Frontal cortex (tissue), 3 donors: ENCODE measurements at regions not wholly inside any gene's neighbourhood (a gene's known extent, or its start where the extent isn't known, plus 50 kb on each side); places are given as distances from the start of the nearest gene placed in this dataset.

Source experiments
- DNase-seq, 2 donors: peaks; one replicate each; pipeline ENCODE4 v3.0.0; 2012; ENCODE audit warnings: low spot score in 2 of 2
- FAIRE-seq: peaks from 2 replicates; lab custom pipeline; 2012; peaks lifted over from hg19 to GRCh38; lab: Jason Lieb, UNC
- donor health status: control.
- donor health status: control.
- donor health status: control.

- FAIRE-seq = no peak
These were observed 94.6 kb upstream of the COL8A1 start for GRCh38 chr3:99543796-99544195.

GRCh38 chr3:99542767-99543518, 95.5 kb upstream of the COL8A1 start:
- no peak for FAIRE-seq
- DNase-seq = no peak

More at GRCh38 chr3:99543796-99544195, 94.6 kb upstream of the COL8A1 start:
- no peak for DNase-seq

- DNase-seq (no peak), FAIRE-seq (no peak)
These were observed 97.2 kb upstream of the COL8A1 start for GRCh38 chr3:99541181-99541580.

- no peak for FAIRE-seq
These were observed 101.0 kb upstream of the COL8A1 start for GRCh38 chr3:99537416-99537815.

GRCh38 chr3:99536555-99537314, 101.7 kb upstream of the COL8A1 start:
- FAIRE-seq (no peak), DNase-seq (no peak)

More at GRCh38 chr3:99537416-99537815, 101.0 kb upstream of the COL8A1 start:
- no peak for DNase-seq

GRCh38 chr3:99534951-99535704, 103.3 kb upstream of the COL8A1 start:
- DNase-seq (no peak), FAIRE-seq (no peak)

GRCh38 chr3:99532246-99532645, 106.1 kb upstream of the COL8A1 start:
- FAIRE-seq = no peak
- peak in 1 of 2 donors; percentile 8 for DNase-seq

GRCh38 chr3:99529265-99529664, 109.1 kb upstream of the COL8A1 start:
- FAIRE-seq = no peak
- DNase-seq = no peak

GRCh38 chr3:99526921-99527320, 111.5 kb upstream of the COL8A1 start:
- DNase-seq = no peak
- no peak for FAIRE-seq

GRCh38 chr3:99524559-99524958, 113.8 kb upstream of the COL8A1 start:
- DNase-seq (no peak), FAIRE-seq (no peak)

- DNase-seq = no peak
- FAIRE-seq = no peak
These were observed 114.8 kb upstream of the COL8A1 start for GRCh38 chr3:99523431-99524127.

- FAIRE-seq (no peak), DNase-seq (no peak)
These were observed 116.2 kb upstream of the COL8A1 start for GRCh38 chr3:99522147-99522546.

- DNase-seq = no peak
- FAIRE-seq = no peak
These were observed 116.8 kb upstream of the COL8A1 start for GRCh38 chr3:99521551-99521950.

GRCh38 chr3:99520513-99520912, 117.9 kb upstream of the COL8A1 start:
- no peak for FAIRE-seq
- DNase-seq = no peak

GRCh38 chr3:99516936-99517335, 121.5 kb upstream of the COL8A1 start:
- no peak for DNase-seq
- no peak for FAIRE-seq

- no peak for FAIRE-seq
- DNase-seq = no peak
These were observed 122.5 kb upstream of the COL8A1 start for GRCh38 chr3:99515891-99516290.

GRCh38 chr3:99509224-99509623, 129.2 kb upstream of the COL8A1 start:
- DNase-seq (no peak), FAIRE-seq (no peak)

- no peak for DNase-seq
- FAIRE-seq = no peak
These were observed 130.2 kb upstream of the COL8A1 start for GRCh38 chr3:99508191-99508590.

- FAIRE-seq = no peak
- no peak for DNase-seq
These were observed 132.6 kb upstream of the COL8A1 start for GRCh38 chr3:99505646-99506269.

- FAIRE-seq (no peak), DNase-seq (no peak)
These were observed 133.2 kb upstream of the COL8A1 start for GRCh38 chr3:99505200-99505599.
